IgD-negative memory B cell (primary cell): ENCODE measurements at regions not wholly inside any gene's neighbourhood (a gene's known extent, or its start where the extent isn't known, plus 50 kb on each side); places are given as distances from the start of the nearest gene placed in this dataset.

Experiments
- H3K27ac Mint-ChIP-seq, 3 donors: one replicate each; pipeline ENCODE4 v1.8.0; 2020 to 2022; ENCODE audit warnings: mild to moderate bottlenecking in 3 of 3, mixed read lengths in 3 of 3, moderate library complexity in 1 of 3
- H3K27me3 Mint-ChIP-seq: one replicate; pipeline ENCODE4 v1.8.0; 2021; ENCODE audit warnings: mixed read lengths
- H3K36me3 Mint-ChIP-seq: one replicate; pipeline ENCODE4 v1.8.0; 2020; ENCODE audit warnings: mild to moderate bottlenecking, mixed read lengths
- H3K4me1 Mint-ChIP-seq, 3 donors: one replicate each; pipeline ENCODE4 v1.8.0; 2020 to 2022; ENCODE audit warnings: mixed read lengths in 3 of 3, mild to moderate bottlenecking in 1 of 3
- H3K4me3 Mint-ChIP-seq, 4 donors: one replicate each; pipeline ENCODE4 v1.8.0; 2020 to 2022; ENCODE audit warnings: mild to moderate bottlenecking in 4 of 4, mixed read lengths in 4 of 4, moderate library complexity in 3 of 4
- H3K9me3 Mint-ChIP-seq, 3 donors: one replicate each; pipeline ENCODE4 v1.8.0; 2020 to 2021; ENCODE audit warnings: mixed read lengths in 3 of 3, mild to moderate bottlenecking in 1 of 3

- H3K27me3 Mint-ChIP-seq: peaks cover 35% of the 10 kb centered on the region
- no peak overlapping the region for H3K4me3 Mint-ChIP-seq
- no peaks in the 10 kb centered on the region for H3K4me1 Mint-ChIP-seq
- H3K36me3 Mint-ChIP-seq: peaks cover 1% of the 10 kb centered on the region
- peaks cover 0 to 6% (median 0%) of the 10 kb centered on the region in 3 donors for H3K9me3 Mint-ChIP-seq
- no peak overlapping the region for H3K27ac Mint-ChIP-seq
Observed at GRCh38 chr12:113642672-113643071, 171.0 kb upstream of the LHX5 start.

GRCh38 chr12:113642216-113642615, 170.5 kb upstream of the LHX5 start:
- Mint-ChIP-seq H3K4me3 (no peak overlapping the region), H3K4me1 (no peaks in the 10 kb centered on the region), H3K27ac (no peak overlapping the region), H3K27me3 (peaks cover 37% of the 10 kb centered on the region), H3K36me3 (peaks cover 1% of the 10 kb centered on the region), H3K9me3 (peaks cover 0 to 6% (median 0%) of the 10 kb centered on the region in 3 donors)

DNA sequence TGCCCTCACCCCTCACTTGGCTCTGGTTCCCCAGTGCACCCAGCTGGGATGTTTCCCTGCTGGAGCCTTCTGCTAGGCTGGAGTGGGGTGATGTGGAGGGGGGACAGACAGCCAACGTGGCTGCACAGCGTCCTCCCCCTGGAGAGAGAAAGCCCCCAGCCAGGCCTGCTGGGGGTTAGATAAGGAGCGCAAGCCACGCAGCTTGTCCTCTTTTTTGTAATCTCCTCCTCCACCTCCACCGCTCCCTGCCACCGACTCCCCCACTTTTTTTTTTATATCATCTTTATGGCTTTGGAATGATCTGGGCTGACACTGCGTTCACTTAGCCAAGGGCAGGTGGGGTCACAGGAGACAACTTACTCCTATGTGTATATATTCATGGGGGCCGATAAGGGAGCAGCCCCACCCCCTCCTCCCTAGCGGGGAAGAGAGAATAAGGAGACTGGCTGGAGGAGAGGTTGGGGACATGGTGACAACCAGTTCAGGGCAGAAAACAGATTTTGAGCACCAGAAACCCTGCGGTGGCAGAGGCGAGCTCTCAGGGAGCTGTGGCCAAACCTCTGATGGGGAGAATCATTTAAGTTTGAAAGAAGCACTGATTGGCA, 169.9 kb upstream of the LHX5 start:
- Mint-ChIP-seq H3K36me3 (peaks cover 1% of the 10 kb centered on the region), H3K9me3 (peaks cover 0 to 6% (median 0%) of the 10 kb centered on the region in 3 donors), H3K4me1 (no peaks in the 10 kb centered on the region), H3K4me3 (no peak overlapping the region), H3K27me3 (peaks cover 32% of the 10 kb centered on the region), H3K27ac (peak overlapping the region in 1 of 3 donors; percentile 39)

GRCh38 chr12:113640837-113641236, 169.2 kb upstream of the LHX5 start:
- Mint-ChIP-seq H3K9me3 (peaks cover 0 to 6% (median 0%) of the 10 kb centered on the region in 3 donors), H3K36me3 (peaks cover 1% of the 10 kb centered on the region), H3K4me1 (no peaks in the 10 kb centered on the region), H3K4me3 (no peak overlapping the region), H3K27me3 (peaks cover 32% of the 10 kb centered on the region), H3K27ac (no peak overlapping the region)

DNA sequence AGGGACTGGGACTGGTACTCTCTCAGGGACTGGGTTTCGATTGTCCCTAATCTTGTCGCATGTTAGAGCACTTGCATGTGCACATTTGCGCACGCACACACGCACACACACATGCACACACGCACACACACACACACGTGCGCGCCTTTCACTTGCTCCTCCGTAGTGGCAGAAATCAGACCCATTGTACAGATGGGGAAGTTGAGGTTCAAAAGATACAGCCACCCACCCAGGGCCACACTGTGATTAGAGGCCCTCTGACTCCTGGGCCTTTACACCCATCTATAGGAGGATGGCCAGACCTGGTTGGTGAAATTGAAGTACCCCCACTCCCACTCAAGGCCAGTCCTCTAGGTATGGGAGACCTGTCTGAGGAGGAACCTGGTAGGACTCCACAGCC, 167.8 kb upstream of the LHX5 start:
- Mint-ChIP-seq H3K4me1 (no peaks in the 10 kb centered on the region), H3K27ac (no peak overlapping the region), H3K27me3 (peaks cover 28% of the 10 kb centered on the region), H3K36me3 (peaks cover 1% of the 10 kb centered on the region), H3K9me3 (peaks cover 0 to 6% (median 0%) of the 10 kb centered on the region in 3 donors), H3K4me3 (no peak overlapping the region)

GRCh38 chr12:113638460-113638775, 166.7 kb upstream of the LHX5 start:
- no peak overlapping the region for H3K4me3 Mint-ChIP-seq
- H3K27ac Mint-ChIP-seq: no peak overlapping the region
- peaks cover 23% of the 10 kb centered on the region for H3K27me3 Mint-ChIP-seq
- H3K4me1 Mint-ChIP-seq: no peaks in the 10 kb centered on the region
- H3K36me3 Mint-ChIP-seq: peaks cover 1% of the 10 kb centered on the region
- peaks cover 0 to 6% (median 0%) of the 10 kb centered on the region in 3 donors for H3K9me3 Mint-ChIP-seq

DNA sequence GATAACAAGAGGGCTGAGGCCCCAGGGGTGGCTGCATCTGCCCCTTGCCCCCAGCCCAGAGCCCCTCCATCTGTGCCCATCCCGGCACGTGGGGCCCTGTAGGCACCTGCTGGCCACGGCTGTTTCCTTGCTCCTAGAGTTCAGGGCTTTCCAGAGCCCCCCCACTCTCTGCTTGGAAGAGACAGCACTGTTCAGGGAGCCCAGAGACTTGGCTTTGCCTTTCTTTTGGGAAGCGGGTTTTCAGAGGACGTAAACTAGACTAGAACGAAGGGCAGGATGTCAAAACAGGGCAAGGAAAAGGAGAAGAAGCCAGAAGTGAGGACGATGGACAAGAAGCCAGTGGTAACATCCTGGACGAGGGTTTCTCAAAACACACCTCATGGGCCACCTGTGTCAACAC, 163.3 kb upstream of the LHX5 start:
- peaks cover 0 to 10% (median 10%) of the 10 kb centered on the region in 3 donors for H3K9me3 Mint-ChIP-seq
- peaks cover 1% of the 10 kb centered on the region for H3K36me3 Mint-ChIP-seq
- H3K4me1 Mint-ChIP-seq: no peaks in the 10 kb centered on the region
- H3K4me3 Mint-ChIP-seq: no peak overlapping the region
- no peak overlapping the region for H3K27ac Mint-ChIP-seq
- peaks cover 15% of the 10 kb centered on the region for H3K27me3 Mint-ChIP-seq

- peaks cover 12% of the 10 kb centered on the region for H3K27me3 Mint-ChIP-seq
- H3K9me3 Mint-ChIP-seq: peaks cover 0 to 14% (median 12%) of the 10 kb centered on the region in 3 donors
- H3K4me3 Mint-ChIP-seq: no peak overlapping the region
- no peak overlapping the region for H3K27ac Mint-ChIP-seq
- peaks cover 1% of the 10 kb centered on the region for H3K36me3 Mint-ChIP-seq
- H3K4me1 Mint-ChIP-seq: no peaks in the 10 kb centered on the region
Observed at GRCh38 chr12:113634474-113634873, 162.8 kb upstream of the LHX5 start.

DNA sequence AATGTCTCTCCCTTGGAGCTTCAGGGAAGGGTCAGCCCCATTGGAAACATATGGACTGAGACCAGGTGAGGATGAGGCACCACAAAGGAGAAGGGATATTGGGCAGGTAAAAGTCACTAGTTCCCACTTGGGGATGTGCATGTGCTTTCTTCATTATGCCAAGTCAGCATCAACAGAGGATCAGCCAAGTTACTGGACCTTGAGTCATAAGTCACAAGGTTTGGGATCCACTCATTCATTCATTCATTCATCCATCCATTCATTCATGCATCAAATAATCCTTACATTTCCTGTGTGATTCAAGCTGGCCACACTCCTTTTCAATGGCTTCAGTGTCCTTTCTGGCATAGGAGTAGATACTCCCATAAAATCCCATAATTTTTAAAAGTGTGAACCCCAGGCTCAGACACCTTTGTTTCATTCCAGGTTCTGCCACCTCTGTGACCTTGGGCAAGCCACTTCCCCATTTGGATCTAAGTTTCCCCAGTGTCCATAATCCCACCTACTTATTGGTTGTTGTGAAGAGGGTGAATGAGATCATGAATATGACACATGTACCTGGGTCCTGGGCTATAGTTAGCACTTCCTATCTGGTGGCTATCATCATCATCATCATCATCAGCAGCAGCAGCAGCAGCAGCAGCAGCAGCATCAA, 162.1 kb upstream of the LHX5 start:
- H3K27me3 Mint-ChIP-seq: peaks cover 7% of the 10 kb centered on the region
- H3K4me1 Mint-ChIP-seq: no peaks in the 10 kb centered on the region
- H3K9me3 Mint-ChIP-seq: peaks cover 0 to 15% (median 13%) of the 10 kb centered on the region in 3 donors
- H3K27ac Mint-ChIP-seq: no peak overlapping the region
- no peaks in the 10 kb centered on the region for H3K36me3 Mint-ChIP-seq
- no peak overlapping the region for H3K4me3 Mint-ChIP-seq

GRCh38 chr12:113630625-113631024, 159.0 kb upstream of the LHX5 start:
- Mint-ChIP-seq H3K4me3 (no peak overlapping the region), H3K36me3 (no peaks in the 10 kb centered on the region), H3K27me3 (peaks cover 1% of the 10 kb centered on the region), H3K27ac (no peak overlapping the region), H3K4me1 (no peaks in the 10 kb centered on the region), H3K9me3 (peaks cover 4 to 27% (median 15%) of the 10 kb centered on the region in 3 donors)

DNA sequence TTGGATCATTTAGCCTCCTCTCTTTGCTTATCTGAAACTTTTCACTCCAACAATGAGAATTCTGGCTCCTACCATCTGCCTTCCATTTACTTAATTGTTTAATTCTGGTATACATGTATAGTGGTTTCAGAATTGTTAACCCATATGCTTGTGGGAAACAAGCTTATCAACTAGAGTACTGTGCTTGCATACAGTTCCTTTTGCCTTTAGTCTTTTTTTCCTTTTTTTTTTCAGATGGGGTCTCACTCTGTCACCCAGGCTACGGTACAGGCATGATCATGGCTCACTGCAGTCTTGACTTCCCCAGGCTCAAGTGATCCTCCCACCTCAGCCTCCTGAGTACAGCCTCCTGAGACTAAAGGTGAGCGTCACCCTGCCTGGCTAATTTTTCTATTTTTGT, 153.8 kb upstream of the LHX5 start:
- Mint-ChIP-seq H3K27ac (no peak overlapping the region), H3K27me3 (peaks cover 3% of the 10 kb centered on the region), H3K9me3 (peaks cover 7 to 25% (median 13%) of the 10 kb centered on the region in 3 donors), H3K4me1 (peaks cover 0 to 3% (median 0%) of the 10 kb centered on the region in 3 donors), H3K36me3 (no peaks in the 10 kb centered on the region), H3K4me3 (no peak overlapping the region)

DNA sequence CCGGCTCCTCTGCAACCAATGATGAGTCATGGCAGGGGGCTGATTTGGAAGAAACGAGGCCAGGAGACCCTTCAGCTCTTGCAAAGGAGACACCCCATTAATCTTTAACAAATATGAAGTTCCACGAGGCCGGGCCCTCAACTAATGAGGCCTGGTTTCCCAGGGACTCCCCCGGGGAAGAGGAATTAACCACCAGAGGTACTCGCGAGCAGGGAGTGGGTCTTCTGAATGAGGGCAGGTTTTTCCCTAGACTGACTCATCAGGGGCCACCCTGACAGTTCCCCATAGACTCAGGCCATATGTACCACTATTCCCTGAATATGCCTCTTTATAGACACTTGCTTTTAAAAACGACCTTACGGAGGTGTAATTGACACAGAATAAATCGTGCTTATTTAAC, 150.7 kb upstream of the LHX5 start:
- H3K9me3 Mint-ChIP-seq: peaks cover 3 to 13% (median 4%) of the 10 kb centered on the region in 3 donors
- H3K36me3 Mint-ChIP-seq: peaks cover 2% of the 10 kb centered on the region
- H3K27me3 Mint-ChIP-seq: peaks cover 2% of the 10 kb centered on the region
- peaks cover 0 to 3% (median 0%) of the 10 kb centered on the region in 3 donors for H3K4me1 Mint-ChIP-seq
- no peak overlapping the region for H3K27ac Mint-ChIP-seq
- H3K4me3 Mint-ChIP-seq: no peak overlapping the region

GRCh38 chr12:113620437-113620976, 148.8 kb upstream of the LHX5 start:
- H3K27ac Mint-ChIP-seq: peak overlapping the region in 1 of 3 donors; percentile 20
- peaks cover 2% of the 10 kb centered on the region for H3K36me3 Mint-ChIP-seq
- peaks cover 0 to 3% (median 0%) of the 10 kb centered on the region in 3 donors for H3K4me1 Mint-ChIP-seq
- peaks cover 6% of the 10 kb centered on the region for H3K27me3 Mint-ChIP-seq
- peaks cover 2% of the 10 kb centered on the region in 3 donors for H3K9me3 Mint-ChIP-seq
- H3K4me3 Mint-ChIP-seq: no peak overlapping the region

GRCh38 chr12:113619202-113619601, 147.5 kb upstream of the LHX5 start:
- H3K27ac Mint-ChIP-seq: no peak overlapping the region
- peaks cover 0 to 3% (median 0%) of the 10 kb centered on the region in 3 donors for H3K4me1 Mint-ChIP-seq
- no peak overlapping the region for H3K4me3 Mint-ChIP-seq
- peaks cover 2% of the 10 kb centered on the region for H3K36me3 Mint-ChIP-seq
- H3K27me3 Mint-ChIP-seq: peaks cover 6% of the 10 kb centered on the region
- peaks cover 0 to 4% (median 0%) of the 10 kb centered on the region in 3 donors for H3K9me3 Mint-ChIP-seq

DNA sequence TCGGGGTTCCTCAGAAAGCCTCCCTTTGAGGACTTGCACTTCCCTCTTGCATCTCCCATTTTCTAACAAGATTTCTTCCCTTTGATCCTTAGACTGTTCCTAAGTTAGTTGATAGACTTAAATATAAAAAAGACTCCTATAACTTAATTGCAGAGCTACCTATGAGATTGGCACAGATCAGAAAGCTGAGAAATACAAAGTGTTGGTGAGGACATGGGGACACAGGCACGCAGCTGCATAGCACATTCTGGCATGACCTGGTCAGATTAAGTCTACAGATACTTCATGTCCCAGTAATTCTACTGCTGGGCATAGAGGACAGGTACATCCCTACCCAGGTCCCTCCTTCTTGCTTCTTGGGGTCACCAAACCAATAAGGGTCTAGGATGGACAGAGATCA, 141.7 kb upstream of the LHX5 start:
- H3K9me3 Mint-ChIP-seq: peaks cover 0 to 9% (median 5%) of the 10 kb centered on the region in 3 donors
- no peak overlapping the region for H3K4me3 Mint-ChIP-seq
- H3K27me3 Mint-ChIP-seq: peaks cover 43% of the 10 kb centered on the region
- no peak overlapping the region for H3K27ac Mint-ChIP-seq
- no peaks in the 10 kb centered on the region for H3K36me3 Mint-ChIP-seq
- no peaks in the 10 kb centered on the region for H3K4me1 Mint-ChIP-seq

DNA sequence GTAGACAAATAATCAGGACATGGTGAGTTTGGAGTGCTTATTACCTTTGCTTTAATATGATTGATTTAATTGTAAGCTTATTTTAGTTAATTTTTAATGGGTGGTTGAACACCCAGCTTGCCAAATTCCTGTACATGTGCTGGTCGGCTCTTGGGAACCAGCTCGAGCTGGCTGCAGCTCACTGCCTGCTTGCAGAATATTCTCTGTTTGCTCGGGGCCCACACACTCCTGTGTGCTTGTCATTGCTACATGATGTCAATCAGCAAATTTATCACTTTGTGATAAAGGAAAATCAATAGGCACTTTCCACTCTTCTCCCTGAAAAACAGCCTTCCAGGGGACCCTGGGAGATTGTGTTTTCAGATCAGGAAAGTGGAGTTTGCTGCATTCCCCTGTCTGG, 141.1 kb upstream of the LHX5 start:
- H3K36me3 Mint-ChIP-seq: no peaks in the 10 kb centered on the region
- H3K4me1 Mint-ChIP-seq: no peaks in the 10 kb centered on the region
- H3K9me3 Mint-ChIP-seq: peaks cover 0 to 12% (median 8%) of the 10 kb centered on the region in 3 donors
- no peak overlapping the region for H3K27ac Mint-ChIP-seq
- H3K27me3 Mint-ChIP-seq: peaks cover 43% of the 10 kb centered on the region
- no peak overlapping the region for H3K4me3 Mint-ChIP-seq
